Endodermal cell (in vitro differentiated cells): ENCODE measurements at regions not wholly inside any gene's neighbourhood (a gene's known extent, or its start where the extent isn't known, plus 50 kb on each side); places are given as distances from the start of the nearest gene placed in this dataset.

Experiments
- DNase-seq: peaks from one replicate; pipeline ENCODE4 v3.0.0-alpha.2; 2017
- H3K27ac ChIP-seq: 2 replicates; pipeline ENCODE4 v1.5.1; 2013; ENCODE audit warnings: mild to moderate bottlenecking, low read depth, low read length, moderate library complexity
- H3K27me3 ChIP-seq: 2 replicates; pipeline ENCODE4 v1.6.1; 2013; ENCODE audit warnings: mild to moderate bottlenecking, low read length, moderate library complexity; ENCODE audit not compliant: insufficient read depth, control insufficient read depth, poor library complexity, severe bottlenecking
- H3K36me3 ChIP-seq: 2 replicates; pipeline ENCODE4 v1.7.0; 2013; ENCODE audit warnings: mild to moderate bottlenecking, low read length, moderate library complexity; ENCODE audit not compliant: control insufficient read depth, insufficient read depth
- H3K4me1 ChIP-seq: one replicate; pipeline ENCODE4 v1.7.0; 2013; ENCODE audit warnings: low read length; ENCODE audit not compliant: control insufficient read depth, insufficient read depth
- H3K4me3 ChIP-seq: 2 replicates; pipeline ENCODE4 v1.5.1; 2013; ENCODE audit warnings: mild to moderate bottlenecking, low read length, moderate library complexity
- H3K9ac ChIP-seq: 2 replicates; pipeline ENCODE4 v1.6.1; 2013; ENCODE audit warnings: mild to moderate bottlenecking, low read length, moderate library complexity; ENCODE audit not compliant: poor library complexity, severe bottlenecking; ENCODE audit errors: extremely low read depth
- H3K9me3 ChIP-seq: 2 replicates; pipeline ENCODE4 v1.6.1; 2013; ENCODE audit warnings: mild to moderate bottlenecking, low read length, moderate library complexity; ENCODE audit not compliant: control insufficient read depth
- H3K27ac Mint-ChIP-seq: 2 replicates; pipeline ENCODE4 v1.8.0; 2020; ENCODE audit warnings: mixed read lengths
- H3K27me3 Mint-ChIP-seq: 2 replicates; pipeline ENCODE4 v1.8.0; 2021; ENCODE audit warnings: mild to moderate bottlenecking, mixed read lengths; ENCODE audit not compliant: insufficient read depth
- H3K36me3 Mint-ChIP-seq: 2 replicates; pipeline ENCODE4 v1.8.0; 2020; ENCODE audit warnings: low read depth, mixed read lengths
- H3K4me1 Mint-ChIP-seq: 2 replicates; pipeline ENCODE4 v1.8.0; 2020; ENCODE audit warnings: mixed read lengths
- H3K4me3 Mint-ChIP-seq: 2 replicates; pipeline ENCODE4 v1.8.0; 2020; ENCODE audit warnings: mild to moderate bottlenecking, moderate library complexity, mixed read lengths
- H3K9me3 Mint-ChIP-seq: 2 replicates; pipeline ENCODE4 v1.8.0; 2020; ENCODE audit warnings: mild to moderate bottlenecking, mixed read lengths
- CTCF ChIP-seq: fragments of 200-600 bp; sonication (generic); conservative IDR thresholded peaks from 2 replicates; pipeline ENCODE4 v1.5.0; 2021; ENCODE audit warnings: antibody characterized with exemption, mild to moderate bottlenecking
- WGBS, 2 experiments: methylation state at CpG; one replicate each; pipeline versions ENCODE4 v1.1.5 to v1.1.7; 2013; ENCODE audit warnings: missing lambda C conversion rate in 2 of 2, mixed read lengths in 1 of 2; ENCODE audit not compliant: insufficient coverage in 1 of 2, insufficient read length in 1 of 2; 5-methylcytosine and 5-hydroxymethylcytosine counted together

DNA sequence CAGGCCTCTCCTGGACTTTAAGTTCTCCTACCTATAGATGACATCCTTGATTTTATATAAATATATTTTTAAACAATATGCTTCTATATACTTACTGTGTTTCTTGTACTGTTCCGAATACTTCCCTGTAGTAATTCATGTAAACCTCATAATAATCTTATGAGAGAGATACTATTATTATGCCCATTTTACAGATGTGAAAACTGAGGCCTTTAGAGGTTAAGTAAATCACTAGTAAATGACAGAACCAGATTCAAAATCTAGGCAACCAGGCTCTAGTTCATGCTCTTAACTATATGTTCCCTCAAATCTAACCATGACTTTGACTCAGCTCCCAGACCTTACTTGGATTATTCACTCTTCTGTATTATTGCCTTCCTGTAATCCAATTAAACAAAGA, 243.0 kb upstream of the NR4A3 start:
- no peaks in the 10 kb centered on the region for H3K36me3 Mint-ChIP-seq
- no CpG with 5 or more reads among the region's 1 CpG for WGBS, 2 experiments
- no peak overlapping the region for H3K27ac Mint-ChIP-seq

GRCh38 chr9:99579964-99580363, 241.7 kb upstream of the NR4A3 start:
- Mint-ChIP-seq H3K9me3 (peaks cover 10% of the 10 kb centered on the region), H3K36me3 (no peaks in the 10 kb centered on the region), H3K4me1 (no peaks in the 10 kb centered on the region), H3K27me3 (no peaks in the 10 kb centered on the region), H3K27ac (no peak overlapping the region), H3K4me3 (no peak overlapping the region)
- H3K36me3 ChIP-seq = no peaks in the 10 kb centered on the region
- no peak overlapping the region for H3K4me3 ChIP-seq
- DNase-seq = no peak
- H3K9ac ChIP-seq = no peak overlapping the region
- no peak for TF ChIP-seq CTCF
- H3K27me3 ChIP-seq = no peaks in the 10 kb centered on the region
- 91 to 94% methylated on average over 3 to 4 of the region's 4 CpGs for WGBS, 2 experiments
- no peaks in the 10 kb centered on the region for H3K4me1 ChIP-seq
- peaks cover 6% of the 10 kb centered on the region for H3K9me3 ChIP-seq
- no peak overlapping the region for H3K27ac ChIP-seq

More for the DNA sequence above, 243.0 kb upstream of the NR4A3 start:
- no peak for DNase-seq
- no peaks in the 10 kb centered on the region for H3K4me1 ChIP-seq
- H3K36me3 ChIP-seq = no peaks in the 10 kb centered on the region
- H3K9me3 ChIP-seq = peaks cover 3% of the 10 kb centered on the region
- no peaks in the 10 kb centered on the region for H3K27me3 Mint-ChIP-seq
- H3K4me3 ChIP-seq = no peak overlapping the region
- no peak overlapping the region for H3K4me3 Mint-ChIP-seq
- H3K27me3 ChIP-seq = no peaks in the 10 kb centered on the region
- no peak overlapping the region for H3K9ac ChIP-seq
- peaks cover 4% of the 10 kb centered on the region for H3K9me3 Mint-ChIP-seq
- no peak for TF ChIP-seq CTCF
- no peak overlapping the region for H3K27ac ChIP-seq
- H3K4me1 Mint-ChIP-seq = no peaks in the 10 kb centered on the region

DNA sequence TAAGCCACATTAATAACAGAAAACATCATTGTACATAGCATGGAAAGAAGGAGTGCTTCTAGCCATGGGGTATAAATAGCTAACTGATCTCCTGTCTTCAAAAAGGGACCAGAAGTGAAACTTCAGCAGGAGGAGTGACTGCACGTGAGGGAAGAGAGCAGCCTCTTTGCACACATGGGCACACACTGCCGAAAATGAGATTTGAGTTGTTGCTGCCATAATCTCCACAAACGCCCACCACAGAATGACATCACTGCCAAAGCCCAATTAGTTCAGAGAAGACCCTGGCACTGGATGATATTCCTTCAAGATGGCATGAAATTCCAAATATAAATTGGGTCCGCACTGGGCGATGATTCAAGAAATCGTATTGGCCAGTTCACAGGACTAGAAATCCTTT, 238.9 kb upstream of the NR4A3 start:
- Histone ChIP-seq H3K36me3 (no peaks in the 10 kb centered on the region), H3K27ac (no peak overlapping the region), H3K9me3 (peaks cover 6% of the 10 kb centered on the region), H3K4me1 (no peaks in the 10 kb centered on the region), H3K4me3 (no peak overlapping the region), H3K9ac (no peak overlapping the region), H3K27me3 (no peaks in the 10 kb centered on the region)
- Mint-ChIP-seq H3K4me1 (no peaks in the 10 kb centered on the region), H3K36me3 (no peaks in the 10 kb centered on the region), H3K4me3 (no peak overlapping the region), H3K27ac (no peak overlapping the region), H3K27me3 (no peaks in the 10 kb centered on the region), H3K9me3 (peaks cover 10% of the 10 kb centered on the region)
- no peak for DNase-seq
- no peak for TF ChIP-seq CTCF
- WGBS, 2 experiments = 90 to 95% methylated on average over 6 of the region's 6 CpGs
